ENCODE measurements at regions not wholly inside any gene's neighbourhood (a gene's known extent, or its start where the extent isn't known, plus 50 kb on each side); places are given as distances from the start of the nearest gene placed in this dataset.
"Not testable (repeated sequence)": the region's sequence is repeated elsewhere in the genome, so short reads cannot be mapped to it uniquely, and the experiment has no call there.

GRCh38 chr2:53586733-53587612, 180.6 kb upstream of the CHAC2 start:
- not testable (repeated sequence) for TF ChIP-seq POLR2A (IDR thresholded peaks at IDR 0.05; ENCODE audit: low read depth, low read length); POLR2AphosphoS5 (IDR thresholded peaks at IDR 0.05; ENCODE audit: low read depth, low read length); PAX5 (IDR thresholded peaks at IDR 0.05; ENCODE audit: insufficient read depth, low read length, severe bottlenecking); TAF1 (IDR thresholded peaks at IDR 0.05; ENCODE audit: low read depth, low read length); POU2F2 (IDR thresholded peaks at IDR 0.05; ENCODE audit: low read depth, low read length); SPI1 (IDR thresholded peaks at IDR 0.05; ENCODE audit: low read depth, low read length)

Measured in GM12891 (cell line).